GM23338 (cell line): ENCODE measurements at regions not wholly inside any gene's neighbourhood (a gene's known extent, or its start where the extent isn't known, plus 50 kb on each side); places are given as distances from the start of the nearest gene placed in this dataset.

Experiments
- ATAC-seq: fragments of 200-7000 bp; cut with Tn5 transposase; 3 replicates; pipeline ENCODE4 v1.9.1; 2020
- DNase-seq: peaks from one replicate; pipeline ENCODE4 v3.0.0-alpha.2; 2015; ENCODE audit warnings: low spot score
- H2AFZ ChIP-seq: fragments of 200-600 bp; sonication (generic); 2 replicates; pipeline ENCODE4 v1.8.0; 2016; ENCODE audit warnings: antibody characterized with exemption, mild to moderate bottlenecking, moderate library complexity
- H3F3A ChIP-seq: fragments of 200-600 bp; sonication (generic); replicated peaks from 2 replicates; pipeline ENCODE4 v1.8.0; 2017; ENCODE audit warnings: antibody characterized with exemption, mixed run types, low read depth
- H3K27ac ChIP-seq: fragments of 200-600 bp; sonication (generic); 2 replicates; pipeline ENCODE4 v1.6.1; 2016; ENCODE audit warnings: low read depth
- H3K27me3 ChIP-seq: fragments of 200-600 bp; sonication (generic); 2 replicates; pipeline ENCODE4 v1.8.0; 2016; ENCODE audit warnings: mild to moderate bottlenecking, mixed run types, moderate library complexity; ENCODE audit not compliant: insufficient read depth
- H3K36me3 ChIP-seq: fragments of 200-600 bp; sonication (generic); 2 replicates; pipeline ENCODE4 v1.8.0; 2016; ENCODE audit warnings: mild to moderate bottlenecking; ENCODE audit not compliant: insufficient read depth
- H3K4me1 ChIP-seq: fragments of 200-600 bp; sonication (generic); 2 replicates; pipeline ENCODE4 v1.8.0; 2016; ENCODE audit warnings: mild to moderate bottlenecking, moderate library complexity; ENCODE audit not compliant: insufficient read depth
- H3K4me2 ChIP-seq: fragments of 200-600 bp; sonication (generic); 2 replicates; pipeline ENCODE4 v1.7.1; 2017; ENCODE audit warnings: mixed run types
- H3K4me3 ChIP-seq: fragments of 200-600 bp; sonication (generic); 2 replicates; pipeline ENCODE4 v1.6.1; 2016; ENCODE audit warnings: mixed run types
- H3K79me2 ChIP-seq: fragments of 200-600 bp; sonication (generic); replicated peaks from 2 replicates; pipeline ENCODE4 v1.8.0; 2017; ENCODE audit warnings: mild to moderate bottlenecking; ENCODE audit not compliant: insufficient read depth
- H3K9me2 ChIP-seq: fragments of 200-600 bp; sonication (generic); 2 replicates; pipeline ENCODE4 v1.8.0; 2017; ENCODE audit not compliant: insufficient read depth
- H4K20me1 ChIP-seq: fragments of 200-600 bp; sonication (generic); replicated peaks from 2 replicates; pipeline ENCODE4 v1.8.0; 2017; ENCODE audit warnings: mild to moderate bottlenecking; ENCODE audit not compliant: insufficient read depth
- H3K27ac Mint-ChIP-seq: 2 replicates; pipeline ENCODE4 v1.8.0; 2020; ENCODE audit warnings: inconsistent platforms, mild to moderate bottlenecking, moderate library complexity, mixed read lengths
- H3K27me3 Mint-ChIP-seq: 3 replicates; pipeline ENCODE4 v1.8.0; 2022; ENCODE audit warnings: low read depth, mild to moderate bottlenecking, moderate library complexity, mixed read lengths, inconsistent platforms; ENCODE audit not compliant: insufficient read depth, poor library complexity
- H3K36me3 Mint-ChIP-seq: 3 replicates; pipeline ENCODE4 v1.8.0; 2021; ENCODE audit warnings: low read depth, mild to moderate bottlenecking, inconsistent platforms, moderate library complexity, mixed read lengths
- H3K4me1 Mint-ChIP-seq: 3 replicates; pipeline ENCODE4 v1.8.0; 2020; ENCODE audit warnings: mild to moderate bottlenecking, inconsistent platforms, mixed read lengths
- H3K4me3 Mint-ChIP-seq: 3 replicates; pipeline ENCODE4 v1.8.0; 2021; ENCODE audit warnings: moderate library complexity, mild to moderate bottlenecking, inconsistent platforms, mixed read lengths
- H3K9me3 Mint-ChIP-seq: 3 replicates; pipeline ENCODE4 v1.8.0; 2020; ENCODE audit warnings: moderate library complexity, mild to moderate bottlenecking, inconsistent platforms, mixed read lengths
- EZH2 ChIP-seq: fragments of 200-600 bp; sonication (generic); IDR thresholded peaks from one replicate; pipeline ENCODE4 v1.8.0; 2017; ENCODE audit warnings: antibody characterized with exemption, mild to moderate bottlenecking, low read depth; ENCODE audit not compliant: unreplicated experiment
- JUNB ChIP-seq: IDR thresholded peaks from one replicate; pipeline ENCODE4 v1.6.1; 2016; ENCODE audit warnings: antibody characterized with exemption; ENCODE audit not compliant: unreplicated experiment
- NANOG ChIP-seq: IDR thresholded peaks from 2 replicates; pipeline ENCODE4 v1.6.1; 2016; ENCODE audit warnings: antibody characterized with exemption, borderline replicate concordance
- POLR2AphosphoS5 ChIP-seq: IDR thresholded peaks from 2 replicates; pipeline ENCODE4 v1.6.1; 2016; ENCODE audit warnings: antibody characterized with exemption, low read depth
- STAT1 ChIP-seq: IDR thresholded peaks from one replicate; pipeline ENCODE4 v1.6.1; 2016; ENCODE audit warnings: antibody characterized with exemption; ENCODE audit not compliant: unreplicated experiment
- ZNF114 ChIP-seq: fragments of 250-450 bp; sonication (Bioruptor Pico); IDR thresholded peaks from 2 replicates; pipeline ENCODE4 v1.5.0; 2020; ENCODE audit warnings: mild to moderate bottlenecking, moderate library complexity
- TF ChIP-seq, protein P1 (sequence below): fragments of 250-450 bp; sonication (Bioruptor Pico); IDR thresholded peaks from 2 replicates; pipeline ENCODE4 v1.5.0; 2020; ENCODE audit warnings: mild to moderate bottlenecking, moderate library complexity
- TF ChIP-seq, protein P2 (sequence below): IDR thresholded peaks from one replicate; pipeline ENCODE4 v1.6.1; 2018; ENCODE audit warnings: antibody characterized with exemption; ENCODE audit not compliant: unreplicated experiment
- TF ChIP-seq, protein P3 (sequence below), 2 experiments: fragments of 200-600 bp in 1 of 2; sonication (generic) in 1 of 2; conservative IDR thresholded peaks; 2 replicates each; pipeline versions ENCODE4 v1.5.1 to v1.6.1; 2016 to 2017; ENCODE audit warnings: antibody characterized with exemption in 2 of 2, low read depth in 2 of 2, mild to moderate bottlenecking in 2 of 2, moderate library complexity in 1 of 2
- TF ChIP-seq, protein P4 (sequence below): IDR thresholded peaks from 2 replicates; pipeline ENCODE4 v1.6.1; 2016; ENCODE audit warnings: antibody characterized with exemption

DNA sequence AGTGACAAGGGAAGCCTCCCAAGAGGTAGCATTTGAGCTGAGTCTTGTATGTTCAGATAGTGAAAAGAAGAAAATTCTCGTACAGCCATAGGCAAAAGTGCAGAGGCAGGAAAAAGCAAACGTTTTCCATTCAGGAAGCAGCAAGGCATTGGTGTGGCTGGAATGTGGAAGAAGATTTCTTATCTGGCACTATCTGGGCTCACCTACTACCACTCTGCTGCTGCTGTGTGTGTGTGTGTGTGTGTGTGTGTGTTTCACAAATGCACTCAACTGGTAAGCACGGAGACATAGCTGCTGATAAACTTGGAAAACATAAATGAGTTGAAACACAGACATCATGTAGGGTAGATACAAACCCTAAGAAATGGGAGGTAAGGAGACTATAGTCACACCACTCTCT, 92.8 kb upstream of the ARHGAP42 start (continued):
- TF ChIP-seq, protein P1, sequence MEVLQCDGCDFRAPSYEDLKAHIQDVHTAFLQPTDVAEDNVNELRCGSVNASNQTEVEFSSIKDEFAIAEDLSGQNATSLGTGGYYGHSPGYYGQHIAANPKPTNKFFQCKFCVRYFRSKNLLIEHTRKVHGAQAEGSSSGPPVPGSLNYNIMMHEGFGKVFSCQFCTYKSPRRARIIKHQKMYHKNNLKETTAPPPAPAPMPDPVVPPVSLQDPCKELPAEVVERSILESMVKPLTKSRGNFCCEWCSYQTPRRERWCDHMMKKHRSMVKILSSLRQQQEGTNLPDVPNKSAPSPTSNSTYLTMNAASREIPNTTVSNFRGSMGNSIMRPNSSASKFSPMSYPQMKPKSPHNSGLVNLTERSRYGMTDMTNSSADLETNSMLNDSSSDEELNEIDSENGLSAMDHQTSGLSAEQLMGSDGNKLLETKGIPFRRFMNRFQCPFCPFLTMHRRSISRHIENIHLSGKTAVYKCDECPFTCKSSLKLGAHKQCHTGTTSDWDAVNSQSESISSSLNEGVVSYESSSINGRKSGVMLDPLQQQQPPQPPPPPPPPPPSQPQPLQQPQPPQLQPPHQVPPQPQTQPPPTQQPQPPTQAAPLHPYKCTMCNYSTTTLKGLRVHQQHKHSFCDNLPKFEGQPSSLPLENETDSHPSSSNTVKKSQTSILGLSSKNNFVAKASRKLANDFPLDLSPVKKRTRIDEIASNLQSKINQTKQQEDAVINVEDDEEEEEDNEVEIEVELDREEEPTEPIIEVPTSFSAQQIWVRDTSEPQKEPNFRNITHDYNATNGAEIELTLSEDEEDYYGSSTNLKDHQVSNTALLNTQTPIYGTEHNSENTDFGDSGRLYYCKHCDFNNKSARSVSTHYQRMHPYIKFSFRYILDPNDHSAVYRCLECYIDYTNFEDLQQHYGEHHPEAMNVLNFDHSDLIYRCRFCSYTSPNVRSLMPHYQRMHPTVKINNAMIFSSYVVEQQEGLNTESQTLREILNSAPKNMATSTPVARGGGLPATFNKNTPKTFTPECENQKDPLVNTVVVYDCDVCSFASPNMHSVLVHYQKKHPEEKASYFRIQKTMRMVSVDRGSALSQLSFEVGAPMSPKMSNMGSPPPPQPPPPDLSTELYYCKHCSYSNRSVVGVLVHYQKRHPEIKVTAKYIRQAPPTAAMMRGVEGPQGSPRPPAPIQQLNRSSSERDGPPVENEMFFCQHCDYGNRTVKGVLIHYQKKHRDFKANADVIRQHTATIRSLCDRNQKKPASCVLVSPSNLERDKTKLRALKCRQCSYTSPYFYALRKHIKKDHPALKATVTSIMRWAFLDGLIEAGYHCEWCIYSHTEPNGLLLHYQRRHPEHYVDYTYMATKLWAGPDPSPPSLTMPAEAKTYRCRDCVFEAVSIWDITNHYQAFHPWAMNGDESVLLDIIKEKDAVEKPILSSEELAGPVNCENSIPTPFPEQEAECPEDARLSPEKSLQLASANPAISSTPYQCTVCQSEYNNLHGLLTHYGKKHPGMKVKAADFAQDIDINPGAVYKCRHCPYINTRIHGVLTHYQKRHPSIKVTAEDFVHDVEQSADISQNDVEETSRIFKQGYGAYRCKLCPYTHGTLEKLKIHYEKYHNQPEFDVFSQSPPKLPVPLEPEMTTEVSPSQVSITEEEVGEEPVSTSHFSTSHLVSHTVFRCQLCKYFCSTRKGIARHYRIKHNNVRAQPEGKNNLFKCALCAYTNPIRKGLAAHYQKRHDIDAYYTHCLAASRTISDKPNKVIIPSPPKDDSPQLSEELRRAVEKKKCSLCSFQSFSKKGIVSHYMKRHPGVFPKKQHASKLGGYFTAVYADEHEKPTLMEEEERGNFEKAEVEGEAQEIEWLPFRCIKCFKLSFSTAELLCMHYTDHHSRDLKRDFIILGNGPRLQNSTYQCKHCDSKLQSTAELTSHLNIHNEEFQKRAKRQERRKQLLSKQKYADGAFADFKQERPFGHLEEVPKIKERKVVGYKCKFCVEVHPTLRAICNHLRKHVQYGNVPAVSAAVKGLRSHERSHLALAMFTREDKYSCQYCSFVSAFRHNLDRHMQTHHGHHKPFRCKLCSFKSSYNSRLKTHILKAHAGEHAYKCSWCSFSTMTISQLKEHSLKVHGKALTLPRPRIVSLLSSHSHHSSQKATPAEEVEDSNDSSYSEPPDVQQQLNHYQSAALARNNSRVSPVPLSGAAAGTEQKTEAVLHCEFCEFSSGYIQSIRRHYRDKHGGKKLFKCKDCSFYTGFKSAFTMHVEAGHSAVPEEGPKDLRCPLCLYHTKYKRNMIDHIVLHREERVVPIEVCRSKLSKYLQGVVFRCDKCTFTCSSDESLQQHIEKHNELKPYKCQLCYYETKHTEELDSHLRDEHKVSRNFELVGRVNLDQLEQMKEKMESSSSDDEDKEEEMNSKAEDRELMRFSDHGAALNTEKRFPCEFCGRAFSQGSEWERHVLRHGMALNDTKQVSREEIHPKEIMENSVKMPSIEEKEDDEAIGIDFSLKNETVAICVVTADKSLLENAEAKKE (CRISPR knock-in tag): no peak
- no peak for TF ChIP-seq POLR2AphosphoS5

GRCh38 chr11:100600941-100601340, 86.1 kb upstream of the ARHGAP42 start:
- ATAC-seq (no peak), DNase-seq (no peak)
- Histone ChIP-seq H3K9me2 (peaks cover 10% of the 10 kb centered on the region), H3K27ac (no peak overlapping the region), H3F3A (no peaks in the 10 kb centered on the region), H2AFZ (no peak overlapping the region), H3K27me3 (no peaks in the 10 kb centered on the region), H3K4me3 (no peak overlapping the region), H3K79me2 (no peaks in the 10 kb centered on the region), H3K4me2 (no peak overlapping the region), H4K20me1 (no peaks in the 10 kb centered on the region), H3K4me1 (no peaks in the 10 kb centered on the region), H3K36me3 (no peaks in the 10 kb centered on the region)
- Mint-ChIP-seq H3K27ac (no peak overlapping the region), H3K4me1 (no peaks in the 10 kb centered on the region; the same call in 2 of the 3 replicates), H3K4me3 (no peak overlapping the region), H3K36me3 (no peaks in the 10 kb centered on the region; the same call in 2 of the 3 replicates), H3K27me3 (peaks cover 5% of the 10 kb centered on the region), H3K9me3 (no peaks in the 10 kb centered on the region)
- no peak for TF ChIP-seq EZH2
- TF ChIP-seq NANOG: no peak
- TF ChIP-seq, protein P2, sequence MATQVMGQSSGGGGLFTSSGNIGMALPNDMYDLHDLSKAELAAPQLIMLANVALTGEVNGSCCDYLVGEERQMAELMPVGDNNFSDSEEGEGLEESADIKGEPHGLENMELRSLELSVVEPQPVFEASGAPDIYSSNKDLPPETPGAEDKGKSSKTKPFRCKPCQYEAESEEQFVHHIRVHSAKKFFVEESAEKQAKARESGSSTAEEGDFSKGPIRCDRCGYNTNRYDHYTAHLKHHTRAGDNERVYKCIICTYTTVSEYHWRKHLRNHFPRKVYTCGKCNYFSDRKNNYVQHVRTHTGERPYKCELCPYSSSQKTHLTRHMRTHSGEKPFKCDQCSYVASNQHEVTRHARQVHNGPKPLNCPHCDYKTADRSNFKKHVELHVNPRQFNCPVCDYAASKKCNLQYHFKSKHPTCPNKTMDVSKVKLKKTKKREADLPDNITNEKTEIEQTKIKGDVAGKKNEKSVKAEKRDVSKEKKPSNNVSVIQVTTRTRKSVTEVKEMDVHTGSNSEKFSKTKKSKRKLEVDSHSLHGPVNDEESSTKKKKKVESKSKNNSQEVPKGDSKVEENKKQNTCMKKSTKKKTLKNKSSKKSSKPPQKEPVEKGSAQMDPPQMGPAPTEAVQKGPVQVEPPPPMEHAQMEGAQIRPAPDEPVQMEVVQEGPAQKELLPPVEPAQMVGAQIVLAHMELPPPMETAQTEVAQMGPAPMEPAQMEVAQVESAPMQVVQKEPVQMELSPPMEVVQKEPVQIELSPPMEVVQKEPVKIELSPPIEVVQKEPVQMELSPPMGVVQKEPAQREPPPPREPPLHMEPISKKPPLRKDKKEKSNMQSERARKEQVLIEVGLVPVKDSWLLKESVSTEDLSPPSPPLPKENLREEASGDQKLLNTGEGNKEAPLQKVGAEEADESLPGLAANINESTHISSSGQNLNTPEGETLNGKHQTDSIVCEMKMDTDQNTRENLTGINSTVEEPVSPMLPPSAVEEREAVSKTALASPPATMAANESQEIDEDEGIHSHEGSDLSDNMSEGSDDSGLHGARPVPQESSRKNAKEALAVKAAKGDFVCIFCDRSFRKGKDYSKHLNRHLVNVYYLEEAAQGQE: no peak
- TF ChIP-seq ZNF114 (CRISPR knock-in tag): no peak
- TF ChIP-seq JUNB: no peak
- TF ChIP-seq, protein P3, sequence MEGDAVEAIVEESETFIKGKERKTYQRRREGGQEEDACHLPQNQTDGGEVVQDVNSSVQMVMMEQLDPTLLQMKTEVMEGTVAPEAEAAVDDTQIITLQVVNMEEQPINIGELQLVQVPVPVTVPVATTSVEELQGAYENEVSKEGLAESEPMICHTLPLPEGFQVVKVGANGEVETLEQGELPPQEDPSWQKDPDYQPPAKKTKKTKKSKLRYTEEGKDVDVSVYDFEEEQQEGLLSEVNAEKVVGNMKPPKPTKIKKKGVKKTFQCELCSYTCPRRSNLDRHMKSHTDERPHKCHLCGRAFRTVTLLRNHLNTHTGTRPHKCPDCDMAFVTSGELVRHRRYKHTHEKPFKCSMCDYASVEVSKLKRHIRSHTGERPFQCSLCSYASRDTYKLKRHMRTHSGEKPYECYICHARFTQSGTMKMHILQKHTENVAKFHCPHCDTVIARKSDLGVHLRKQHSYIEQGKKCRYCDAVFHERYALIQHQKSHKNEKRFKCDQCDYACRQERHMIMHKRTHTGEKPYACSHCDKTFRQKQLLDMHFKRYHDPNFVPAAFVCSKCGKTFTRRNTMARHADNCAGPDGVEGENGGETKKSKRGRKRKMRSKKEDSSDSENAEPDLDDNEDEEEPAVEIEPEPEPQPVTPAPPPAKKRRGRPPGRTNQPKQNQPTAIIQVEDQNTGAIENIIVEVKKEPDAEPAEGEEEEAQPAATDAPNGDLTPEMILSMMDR (conservative IDR thresholded peaks at IDR 0.05; ENCODE audit: low read depth in 2 of 2): no peak
- TF ChIP-seq, protein P4, sequence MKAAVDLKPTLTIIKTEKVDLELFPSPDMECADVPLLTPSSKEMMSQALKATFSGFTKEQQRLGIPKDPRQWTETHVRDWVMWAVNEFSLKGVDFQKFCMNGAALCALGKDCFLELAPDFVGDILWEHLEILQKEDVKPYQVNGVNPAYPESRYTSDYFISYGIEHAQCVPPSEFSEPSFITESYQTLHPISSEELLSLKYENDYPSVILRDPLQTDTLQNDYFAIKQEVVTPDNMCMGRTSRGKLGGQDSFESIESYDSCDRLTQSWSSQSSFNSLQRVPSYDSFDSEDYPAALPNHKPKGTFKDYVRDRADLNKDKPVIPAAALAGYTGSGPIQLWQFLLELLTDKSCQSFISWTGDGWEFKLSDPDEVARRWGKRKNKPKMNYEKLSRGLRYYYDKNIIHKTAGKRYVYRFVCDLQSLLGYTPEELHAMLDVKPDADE: no peak
- TF ChIP-seq STAT1: no peak
- TF ChIP-seq POLR2AphosphoS5: no peak
